ENCODE measurements at regions not wholly inside any gene's neighbourhood (a gene's known extent, or its start where the extent isn't known, plus 50 kb on each side); places are given as distances from the start of the nearest gene placed in this dataset.

DNA sequence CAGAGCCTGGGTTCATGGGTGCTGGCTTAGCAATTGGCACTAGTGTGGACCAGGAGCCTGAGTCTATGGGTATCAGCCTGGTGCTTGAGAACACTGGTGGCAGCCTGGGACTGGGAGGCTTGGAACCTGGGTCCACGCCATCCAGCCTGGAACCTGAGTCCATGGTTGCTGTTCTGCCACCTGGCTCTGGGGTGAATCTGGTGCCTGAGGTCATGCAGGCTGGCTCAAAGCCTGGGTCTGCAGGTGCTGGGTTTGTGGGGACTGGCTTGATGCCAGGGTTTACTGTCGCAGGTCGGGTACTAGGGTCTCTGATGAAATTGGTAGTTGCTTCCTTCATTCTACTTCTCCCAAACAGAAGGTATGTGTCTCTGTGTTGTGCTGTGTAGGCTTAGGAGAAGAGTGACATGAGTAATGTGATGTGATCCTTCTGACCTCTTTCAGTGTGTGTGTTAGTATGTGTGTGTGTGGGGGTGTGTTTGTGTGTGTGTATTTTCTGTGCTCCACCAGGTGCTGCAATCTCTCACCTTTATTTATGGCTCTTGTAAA lies 517.0 kb upstream of the EPHA5 start:
- TF ChIP-seq, protein P1, sequence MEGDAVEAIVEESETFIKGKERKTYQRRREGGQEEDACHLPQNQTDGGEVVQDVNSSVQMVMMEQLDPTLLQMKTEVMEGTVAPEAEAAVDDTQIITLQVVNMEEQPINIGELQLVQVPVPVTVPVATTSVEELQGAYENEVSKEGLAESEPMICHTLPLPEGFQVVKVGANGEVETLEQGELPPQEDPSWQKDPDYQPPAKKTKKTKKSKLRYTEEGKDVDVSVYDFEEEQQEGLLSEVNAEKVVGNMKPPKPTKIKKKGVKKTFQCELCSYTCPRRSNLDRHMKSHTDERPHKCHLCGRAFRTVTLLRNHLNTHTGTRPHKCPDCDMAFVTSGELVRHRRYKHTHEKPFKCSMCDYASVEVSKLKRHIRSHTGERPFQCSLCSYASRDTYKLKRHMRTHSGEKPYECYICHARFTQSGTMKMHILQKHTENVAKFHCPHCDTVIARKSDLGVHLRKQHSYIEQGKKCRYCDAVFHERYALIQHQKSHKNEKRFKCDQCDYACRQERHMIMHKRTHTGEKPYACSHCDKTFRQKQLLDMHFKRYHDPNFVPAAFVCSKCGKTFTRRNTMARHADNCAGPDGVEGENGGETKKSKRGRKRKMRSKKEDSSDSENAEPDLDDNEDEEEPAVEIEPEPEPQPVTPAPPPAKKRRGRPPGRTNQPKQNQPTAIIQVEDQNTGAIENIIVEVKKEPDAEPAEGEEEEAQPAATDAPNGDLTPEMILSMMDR (IDR thresholded peaks at IDR 0.05): no peak
- TF ChIP-seq POLR2AphosphoS5 (IDR thresholded peaks at IDR 0.05; ENCODE audit: low read depth, low read length): no peak

Measured in Panc1 (cell line).